DMS53 (cell line): ENCODE measurements at regions not wholly inside any gene's neighbourhood (a gene's known extent, or its start where the extent isn't known, plus 50 kb on each side); places are given as distances from the start of the nearest gene placed in this dataset.

Experiments used
- DNase-seq: peaks from one replicate; lab custom pipeline; 2025; lab: John Stamatoyannopoulos, UW

- DNase-seq, result no peak
Observed at GRCh38 chr3:13209634-13209997, 136.4 kb upstream of the IQSEC1 start.

- DNase-seq, result no peak
Observed at GRCh38 chr3:13208706-13209633, 135.7 kb upstream of the IQSEC1 start.

- no peak for DNase-seq
Observed at GRCh38 chr3:13207975-13208705, 134.9 kb upstream of the IQSEC1 start.

GRCh38 chr3:13207578-13207922 is 134.3 kb upstream of the IQSEC1 start:
- DNase-seq, result no peak

- DNase-seq, result no peak
Observed at GRCh38 chr3:13206799-13207577, 133.8 kb upstream of the IQSEC1 start.

- no peak for DNase-seq
Observed at GRCh38 chr3:13205567-13206143, 132.4 kb upstream of the IQSEC1 start.

- DNase-seq, result no peak
Observed at GRCh38 chr3:13204177-13204581, 130.9 kb upstream of the IQSEC1 start.

- DNase-seq, result no peak
Observed at GRCh38 chr3:13203398-13204176, 130.4 kb upstream of the IQSEC1 start.

- no peak for DNase-seq
Observed at GRCh38 chr3:13202744-13203397, 129.6 kb upstream of the IQSEC1 start.

GRCh38 chr3:13201851-13202250 is 128.6 kb upstream of the IQSEC1 start:
- DNase-seq, result no peak

- DNase-seq, result no peak
Observed at GRCh38 chr3:13200946-13201345, 127.7 kb upstream of the IQSEC1 start.

GRCh38 chr3:13200465-13200864 is 127.2 kb upstream of the IQSEC1 start:
- DNase-seq, result no peak

- DNase-seq, result no peak
Observed at GRCh38 chr3:13199899-13200451, 126.7 kb upstream of the IQSEC1 start.

- no peak for DNase-seq
Observed at GRCh38 chr3:13199006-13199776, 126.0 kb upstream of the IQSEC1 start.

GRCh38 chr3:13198264-13198879 is 125.1 kb upstream of the IQSEC1 start:
- no peak for DNase-seq

- no peak for DNase-seq
Observed at GRCh38 chr3:13197795-13198194, 124.6 kb upstream of the IQSEC1 start.

- DNase-seq, result no peak
Observed at GRCh38 chr3:13197281-13197680, 124.1 kb upstream of the IQSEC1 start.

- no peak for DNase-seq
Observed at GRCh38 chr3:13195374-13195773, 122.1 kb upstream of the IQSEC1 start.
